Hepatic stellate cell (primary cell): ENCODE measurements at regions not wholly inside any gene's neighbourhood (a gene's known extent, or its start where the extent isn't known, plus 50 kb on each side); places are given as distances from the start of the nearest gene placed in this dataset.
"Not testable (repeated sequence)": the region's sequence is repeated elsewhere in the genome, so short reads cannot be mapped to it uniquely, and the experiment has no call there.

ENCODE experiments used
- DNase-seq: peaks from one replicate; pipeline ENCODE4 v3.0.0; 2011; ENCODE audit warnings: low spot score

DNA sequence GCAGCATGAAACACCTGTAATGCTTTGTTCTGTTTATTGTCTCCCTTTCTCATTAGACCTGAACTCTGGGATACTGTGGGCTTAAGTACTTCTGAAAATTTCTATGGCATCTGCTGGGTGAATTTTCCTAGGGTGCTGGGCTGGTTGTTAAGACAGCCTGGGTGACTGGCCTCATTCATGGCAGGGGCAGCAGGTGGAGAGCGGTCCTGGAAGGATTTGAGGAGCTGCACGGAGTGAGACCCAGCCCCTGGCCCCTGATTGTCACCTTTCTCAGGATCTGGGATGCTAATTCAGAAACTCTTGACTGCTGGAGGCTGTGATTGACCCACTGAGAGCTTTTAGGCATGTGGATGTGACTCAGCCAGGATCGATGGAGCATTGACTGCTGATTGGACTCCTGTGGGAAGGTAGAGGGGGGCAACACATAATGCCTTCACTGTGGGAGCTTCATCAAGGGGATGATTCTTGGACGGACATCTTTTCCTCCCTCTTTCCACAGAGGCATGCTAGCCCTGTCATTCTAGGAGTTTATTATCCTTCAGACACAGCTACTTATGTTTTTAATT is 252.0 kb downstream of the GOLGA6L6 start:
- DNase-seq, result not testable (repeated sequence)

GRCh38 chr15:20288800-20289537 is 252.6 kb downstream of the GOLGA6L6 start:
- not testable (repeated sequence) for DNase-seq

- DNase-seq, result not testable (repeated sequence)
Observed at GRCh38 chr15:20286559-20286958, 255.0 kb downstream of the GOLGA6L6 start.

DNA sequence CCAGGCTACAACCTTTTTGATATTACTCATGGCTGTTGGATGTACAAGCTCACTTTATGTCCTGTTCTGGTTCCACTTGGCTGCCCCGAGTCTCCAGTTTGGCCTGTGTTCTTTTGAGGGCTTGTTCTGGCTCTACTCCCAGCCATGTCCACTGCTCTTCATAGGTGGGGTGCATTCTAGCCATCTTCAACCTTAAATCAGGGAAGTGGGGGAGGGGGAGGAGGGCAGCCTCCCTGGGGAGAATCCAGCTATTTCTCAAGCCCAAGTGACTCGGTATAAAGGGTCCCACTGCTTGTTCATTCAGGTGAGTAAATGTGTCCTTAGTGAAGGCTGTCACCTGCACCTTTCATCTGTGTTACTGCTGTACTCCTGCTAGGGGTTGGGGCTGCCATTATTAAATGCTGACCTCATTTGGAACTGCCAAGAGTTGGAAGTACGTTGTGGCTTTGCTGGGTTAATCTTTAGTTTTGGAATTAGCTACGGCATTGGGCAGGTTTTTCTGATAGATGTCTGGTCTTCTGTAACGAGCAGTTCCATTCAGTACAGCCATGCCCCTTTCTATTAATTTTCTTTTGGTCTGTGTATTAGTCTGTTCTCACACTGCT is 255.8 kb downstream of the GOLGA6L6 start:
- not testable (repeated sequence) for DNase-seq

DNA sequence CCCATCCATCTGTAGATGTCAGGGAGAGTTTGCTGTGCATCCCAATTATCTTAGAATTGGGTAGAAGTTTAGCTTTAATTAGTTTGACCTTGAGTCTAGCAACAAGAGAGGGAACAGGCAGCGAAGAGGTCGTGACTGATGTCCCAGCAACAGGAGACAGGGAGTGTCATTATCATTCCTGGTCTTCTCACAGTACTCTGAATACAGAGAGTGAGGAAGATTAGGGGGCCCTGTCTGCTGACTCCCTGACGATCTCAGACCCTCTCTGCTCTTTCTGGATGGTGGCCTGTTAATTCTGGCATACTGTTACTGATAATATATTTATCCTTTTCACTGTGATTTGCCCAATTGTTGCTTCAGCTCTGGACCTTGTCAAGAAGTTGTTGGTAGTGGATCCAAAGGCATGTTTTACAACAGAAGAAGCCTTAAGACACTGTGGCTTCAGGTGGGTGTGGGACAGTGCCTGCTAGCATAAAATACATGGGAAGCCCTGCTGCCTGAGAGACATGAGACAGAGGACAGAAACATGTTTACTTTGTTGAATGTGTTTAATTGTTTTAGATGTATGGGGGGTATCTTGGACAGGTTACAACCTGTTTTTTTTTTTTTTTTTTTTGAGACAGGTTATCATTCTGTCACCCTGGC is 256.6 kb downstream of the GOLGA6L6 start:
- DNase-seq, result not testable (repeated sequence)

DNA sequence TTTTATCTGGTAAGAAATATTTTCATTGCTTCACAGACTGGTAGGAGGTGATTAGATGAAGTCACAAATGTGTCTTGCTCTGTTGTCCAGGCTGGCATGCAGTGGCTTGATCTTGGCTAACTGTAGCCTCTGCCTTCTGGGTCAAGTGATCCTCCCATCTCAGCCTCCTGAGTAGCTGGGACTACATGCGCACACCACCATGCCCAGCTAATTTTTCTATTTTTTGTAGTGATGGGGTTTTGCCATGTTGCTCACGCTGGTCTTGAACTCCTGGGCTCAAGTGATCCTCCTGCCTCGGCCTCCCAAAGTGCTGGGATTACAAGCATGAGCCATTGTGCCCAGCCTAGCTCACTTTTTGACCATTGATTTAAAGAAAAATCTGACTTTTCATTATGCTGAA is 257.9 kb downstream of the GOLGA6L6 start:
- not testable (repeated sequence) for DNase-seq

DNA sequence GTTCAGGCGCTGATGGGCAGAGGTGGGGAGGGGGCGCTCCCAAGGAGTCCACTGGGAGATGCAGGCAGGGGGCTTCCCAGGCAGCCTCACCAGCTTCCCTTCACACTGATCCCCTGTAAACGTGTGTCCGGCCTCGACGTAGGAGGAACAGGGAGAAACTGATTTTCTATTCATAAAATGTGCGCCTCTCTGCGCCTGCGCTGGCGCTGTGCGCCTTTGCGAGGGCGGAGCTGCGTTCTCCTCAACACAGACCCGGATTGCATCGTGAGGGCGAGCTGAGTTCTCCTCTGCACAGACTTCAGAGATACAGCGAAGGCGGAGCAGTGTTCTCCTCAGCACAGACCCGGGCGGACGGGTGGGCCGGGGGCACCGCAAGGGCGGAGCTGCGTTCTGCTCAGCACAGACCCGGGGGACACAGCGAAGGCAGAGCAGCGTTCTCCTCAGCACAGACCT is 259.1 kb downstream of the GOLGA6L6 start:
- not testable (repeated sequence) for DNase-seq

DNA sequence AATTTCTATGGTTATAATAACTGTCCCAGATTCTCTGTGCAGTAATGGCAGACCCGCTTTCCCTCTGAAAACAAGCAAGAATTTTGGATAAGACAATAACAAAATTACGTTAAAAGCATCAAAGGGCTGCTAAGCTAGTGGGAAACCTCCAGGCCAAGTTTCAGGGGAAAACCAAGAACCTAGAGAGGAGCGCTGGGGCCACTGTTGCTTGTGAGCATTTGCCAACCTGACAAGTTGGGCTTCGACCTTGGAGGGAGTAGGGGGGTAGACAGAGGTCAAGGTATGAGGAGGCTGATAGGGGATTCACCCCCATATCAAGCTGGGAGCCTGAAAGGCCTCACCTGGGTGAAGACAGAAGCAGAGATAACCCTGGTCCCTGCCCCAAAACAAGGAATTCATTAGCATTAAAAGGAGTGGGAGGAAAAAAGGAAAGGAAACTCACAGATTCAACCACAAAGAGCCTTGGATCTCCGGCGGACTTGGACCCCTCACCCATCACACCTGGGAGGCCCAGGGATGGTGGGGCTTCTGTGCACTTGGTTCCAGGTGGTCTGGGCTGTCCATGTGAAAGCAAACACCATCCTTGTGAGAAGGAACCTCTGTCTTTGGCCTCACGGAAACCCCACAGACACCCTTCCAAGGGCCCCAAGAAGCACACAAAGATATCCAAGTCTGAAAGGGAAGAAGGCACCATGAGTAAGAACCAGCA is 259.9 kb downstream of the GOLGA6L6 start:
- DNase-seq, result not testable (repeated sequence)

DNA sequence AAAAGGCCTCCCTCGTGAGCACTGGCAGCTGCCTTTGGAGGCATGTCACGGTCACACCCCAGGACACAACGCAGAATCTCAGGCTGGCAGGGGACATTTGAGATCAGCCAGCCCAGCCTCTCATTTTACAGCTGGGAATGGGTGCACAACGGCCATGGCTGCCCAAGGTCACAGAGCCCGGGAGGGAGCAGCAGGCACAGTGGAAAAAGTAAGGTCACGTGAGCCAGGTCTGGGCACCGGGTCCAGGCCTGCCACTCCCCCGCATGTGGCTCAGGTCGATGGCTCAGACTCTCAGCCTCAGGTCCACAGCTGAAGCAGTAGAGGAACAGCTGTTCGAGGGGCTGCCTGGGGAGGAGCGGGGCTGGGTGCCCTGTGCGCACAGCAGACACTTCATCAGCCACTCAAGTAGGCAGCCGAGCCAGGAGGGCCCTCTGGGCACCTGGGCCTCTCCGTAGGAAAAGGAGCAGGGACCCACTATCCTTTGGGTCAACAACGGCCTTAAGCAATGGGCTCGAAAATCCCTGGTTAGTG is 260.6 kb downstream of the GOLGA6L6 start:
- no peak for DNase-seq

GRCh38 chr15:20280141-20280932 is 261.3 kb downstream of the GOLGA6L6 start:
- DNase-seq, result not testable (repeated sequence)

GRCh38 chr15:20279056-20279455 is 262.5 kb downstream of the GOLGA6L6 start:
- not testable (repeated sequence) for DNase-seq

DNA sequence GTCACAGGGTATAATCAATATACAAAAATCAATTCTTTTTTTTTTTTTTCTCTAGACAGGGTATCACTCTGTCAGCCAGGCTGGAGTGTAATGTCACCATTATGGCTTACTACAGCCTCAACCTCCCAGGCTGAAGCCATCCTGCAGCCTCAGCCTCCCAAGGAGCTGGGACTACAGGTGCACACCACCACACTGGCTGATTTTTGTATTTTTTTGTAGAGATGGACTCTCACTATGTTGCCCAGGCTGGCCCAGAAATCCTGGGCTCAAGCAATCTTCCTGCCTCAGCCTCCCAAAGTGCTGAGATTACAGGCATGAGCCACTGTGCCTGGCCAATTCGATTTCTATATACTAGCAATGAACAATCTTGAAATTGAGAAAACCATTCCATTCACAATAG is 263.2 kb downstream of the GOLGA6L6 start:
- DNase-seq, result not testable (repeated sequence)

GRCh38 chr15:20277451-20277850 is 264.1 kb downstream of the GOLGA6L6 start:
- DNase-seq, result not testable (repeated sequence)

GRCh38 chr15:20276312-20277114 is 265.1 kb downstream of the GOLGA6L6 start:
- DNase-seq, result not testable (repeated sequence)

GRCh38 chr15:20275373-20275967 is 266.1 kb downstream of the GOLGA6L6 start:
- DNase-seq, result not testable (repeated sequence)

- no peak for DNase-seq
Observed at GRCh38 chr15:20272422-20273184, 269.0 kb downstream of the GOLGA6L6 start.

DNA sequence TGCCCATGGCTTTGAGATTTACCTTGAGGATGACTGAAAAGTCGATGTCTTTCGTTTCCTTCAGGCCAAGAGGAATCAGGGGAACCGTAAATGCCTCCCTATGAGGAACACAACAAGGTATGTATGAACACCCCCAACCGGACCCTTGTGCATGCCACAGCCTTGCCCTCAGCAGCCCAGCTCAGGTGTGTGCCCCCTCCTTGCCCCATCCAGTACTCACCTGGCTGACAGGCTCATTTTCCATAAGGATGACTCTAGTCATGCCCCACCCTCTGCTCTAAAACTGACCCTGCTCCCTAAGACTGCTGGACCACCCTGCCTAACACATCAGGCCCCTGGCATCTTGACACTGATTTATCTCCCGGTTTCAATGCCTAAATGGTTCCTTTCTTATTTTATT is 270.0 kb downstream of the GOLGA6L6 start:
- DNase-seq, result no peak

- not testable (repeated sequence) for DNase-seq
Observed at GRCh38 chr15:20269956-20270355, 271.6 kb downstream of the GOLGA6L6 start.

- DNase-seq, result not testable (repeated sequence)
Observed at GRCh38 chr15:20267996-20268395, 273.6 kb downstream of the GOLGA6L6 start.
